ENCODE measurements at regions not wholly inside any gene's neighbourhood (a gene's known extent, or its start where the extent isn't known, plus 50 kb on each side); places are given as distances from the start of the nearest gene placed in this dataset.

- DNase-seq, result no peak
Observed at GRCh38 chr10:90421874-90422273, 436.0 kb downstream of the HTR7 start.

- DNase-seq, result no peak
Observed at GRCh38 chr10:90424730-90425129, 433.1 kb downstream of the HTR7 start.

GRCh38 chr10:90430186-90430585, 427.7 kb downstream of the HTR7 start:
- DNase-seq, result no peak

- no peak for DNase-seq
Observed at GRCh38 chr10:90432866-90433265, 425.0 kb downstream of the HTR7 start.

- DNase-seq, result no peak
Observed at GRCh38 chr10:90435296-90435695, 422.5 kb downstream of the HTR7 start.

- DNase-seq, result no peak
Observed at GRCh38 chr10:90437452-90437851, 420.4 kb downstream of the HTR7 start.

- no peak for DNase-seq
Observed at GRCh38 chr10:90440870-90441269, 417.0 kb downstream of the HTR7 start.

- no peak for DNase-seq
Observed at GRCh38 chr10:90443342-90443741, 414.5 kb downstream of the HTR7 start.

- DNase-seq, result no peak
Observed at GRCh38 chr10:90447831-90448230, 410.0 kb downstream of the HTR7 start.

- no peak for DNase-seq
Observed at GRCh38 chr10:90450797-90451196, 407.0 kb downstream of the HTR7 start.

GRCh38 chr10:90451283-90451682, 406.6 kb downstream of the HTR7 start:
- DNase-seq, result no peak

GRCh38 chr10:90458054-90458453, 399.8 kb downstream of the HTR7 start:
- DNase-seq, result no peak

- no peak for DNase-seq
Observed at GRCh38 chr10:90458571-90458970, 399.3 kb downstream of the HTR7 start.

- DNase-seq, result no peak
Observed at GRCh38 chr10:90461437-90462155, 396.2 kb downstream of the HTR7 start.

- DNase-seq, result no peak
Observed at GRCh38 chr10:90462749-90463470, 394.9 kb downstream of the HTR7 start.

GRCh38 chr10:90464329-90464728, 393.5 kb downstream of the HTR7 start:
- no peak for DNase-seq

GRCh38 chr10:90470966-90471365, 386.9 kb downstream of the HTR7 start:
- no peak for DNase-seq

- DNase-seq, result no peak
Observed at GRCh38 chr10:90480466-90480865, 377.4 kb downstream of the HTR7 start.

GRCh38 chr10:90481326-90481923, 376.4 kb downstream of the HTR7 start:
- DNase-seq, result no peak

GRCh38 chr10:90484518-90484917, 373.3 kb downstream of the HTR7 start:
- no peak for DNase-seq

GRCh38 chr10:90494183-90494582, 363.7 kb downstream of the HTR7 start:
- no peak for DNase-seq

GRCh38 chr10:90504172-90504571, 353.7 kb downstream of the HTR7 start:
- DNase-seq, result no peak

- DNase-seq, result no peak
Observed at GRCh38 chr10:90526721-90527120, 331.1 kb downstream of the HTR7 start.

- no peak for DNase-seq
Observed at GRCh38 chr10:90530521-90530920, 327.3 kb downstream of the HTR7 start.
